OCI-LY1 (cell line): ENCODE measurements at regions not wholly inside any gene's neighbourhood (a gene's known extent, or its start where the extent isn't known, plus 50 kb on each side); places are given as distances from the start of the nearest gene placed in this dataset.

Source experiments
- EZH2 ChIP-seq: fragments of 200-600 bp; sonication (generic), shearing (Covaris generic); IDR thresholded peaks from 2 replicates; pipeline ENCODE4 v1.8.0; 2017; ENCODE audit warnings: borderline replicate concordance, mixed run types, mild to moderate bottlenecking, antibody characterized with exemption, low read length, moderate library complexity, mixed read lengths
- TF ChIP-seq, protein P1 (sequence below): fragments of 200-600 bp; sonication (generic), shearing (Covaris generic); IDR thresholded peaks from 2 replicates; pipeline ENCODE4 v1.5.1; 2017; ENCODE audit warnings: mild to moderate bottlenecking, antibody characterized with exemption, low read length, moderate library complexity, mixed read lengths

DNA sequence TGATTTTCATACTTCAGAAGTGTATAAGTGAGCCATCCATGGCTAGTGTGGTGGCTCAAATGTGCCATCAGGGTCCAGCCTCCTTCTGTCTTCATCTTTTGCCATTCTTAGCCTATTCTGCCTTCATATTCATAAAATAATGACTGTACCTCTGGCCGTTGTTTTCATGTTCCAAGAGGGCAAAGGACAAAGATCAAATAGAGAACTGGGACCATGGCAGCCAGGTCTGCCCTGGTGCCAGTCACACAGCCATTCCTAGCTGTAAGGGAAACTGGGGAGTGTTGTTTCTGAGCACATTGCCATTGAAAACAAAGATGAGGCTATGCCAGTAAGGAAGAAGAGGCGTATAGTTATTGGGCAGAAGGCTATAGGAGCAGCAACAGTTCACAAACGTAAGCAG lies 518.6 kb downstream of the TFAP2B start:
- TF ChIP-seq, protein P1, sequence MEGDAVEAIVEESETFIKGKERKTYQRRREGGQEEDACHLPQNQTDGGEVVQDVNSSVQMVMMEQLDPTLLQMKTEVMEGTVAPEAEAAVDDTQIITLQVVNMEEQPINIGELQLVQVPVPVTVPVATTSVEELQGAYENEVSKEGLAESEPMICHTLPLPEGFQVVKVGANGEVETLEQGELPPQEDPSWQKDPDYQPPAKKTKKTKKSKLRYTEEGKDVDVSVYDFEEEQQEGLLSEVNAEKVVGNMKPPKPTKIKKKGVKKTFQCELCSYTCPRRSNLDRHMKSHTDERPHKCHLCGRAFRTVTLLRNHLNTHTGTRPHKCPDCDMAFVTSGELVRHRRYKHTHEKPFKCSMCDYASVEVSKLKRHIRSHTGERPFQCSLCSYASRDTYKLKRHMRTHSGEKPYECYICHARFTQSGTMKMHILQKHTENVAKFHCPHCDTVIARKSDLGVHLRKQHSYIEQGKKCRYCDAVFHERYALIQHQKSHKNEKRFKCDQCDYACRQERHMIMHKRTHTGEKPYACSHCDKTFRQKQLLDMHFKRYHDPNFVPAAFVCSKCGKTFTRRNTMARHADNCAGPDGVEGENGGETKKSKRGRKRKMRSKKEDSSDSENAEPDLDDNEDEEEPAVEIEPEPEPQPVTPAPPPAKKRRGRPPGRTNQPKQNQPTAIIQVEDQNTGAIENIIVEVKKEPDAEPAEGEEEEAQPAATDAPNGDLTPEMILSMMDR: no peak
- no peak for TF ChIP-seq EZH2
